ENCODE measurements at regions not wholly inside any gene's neighbourhood (a gene's known extent, or its start where the extent isn't known, plus 50 kb on each side); places are given as distances from the start of the nearest gene placed in this dataset.

DNA sequence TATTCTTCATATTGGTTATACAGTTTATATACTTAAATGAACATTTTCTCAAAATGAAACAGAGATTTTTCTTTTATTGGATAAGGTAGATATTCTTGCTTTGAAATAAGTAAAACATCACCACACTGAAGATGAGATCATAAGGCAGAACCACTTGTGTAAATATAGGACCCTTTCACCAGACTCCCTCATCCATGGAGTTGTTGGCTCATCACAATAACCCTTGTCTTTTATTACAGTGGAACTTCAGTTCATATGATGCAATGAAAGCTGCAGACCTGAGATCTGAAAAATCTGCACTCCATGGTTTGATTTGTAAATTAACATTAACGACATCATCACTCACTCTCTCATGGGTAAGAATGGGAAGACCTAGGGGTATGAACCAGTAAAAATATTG, 51.9 kb upstream of the DBX2 start:
- no peak overlapping the region for H3K27ac Mint-ChIP-seq
- no peaks in the 10 kb centered on the region for H3K4me1 Mint-ChIP-seq
- H3K4me3 Mint-ChIP-seq: no peak overlapping the region
- DNase-seq: no peak
- no peaks in the 10 kb centered on the region for H3K36me3 Mint-ChIP-seq
- no peak for ATAC-seq
- H3K27me3 Mint-ChIP-seq: peaks cover 27% of the 10 kb centered on the region
- CTCF ChIA-PET: no interaction called here
- no peaks in the 10 kb centered on the region for H3K9me3 Mint-ChIP-seq (ENCODE audit: low read depth)

GRCh38 chr12:45105996-45106395, 55.1 kb upstream of the DBX2 start:
- H3K27ac Mint-ChIP-seq: no peak overlapping the region
- H3K9me3 Mint-ChIP-seq (ENCODE audit: low read depth): no peaks in the 10 kb centered on the region
- CTCF ChIA-PET: interaction anchor here (0.6 kb wide), 1 partner anchor 29 kb away, joined by 3 read pairs; no protein-coding TSS in a partner anchor
- H3K4me1 Mint-ChIP-seq: no peaks in the 10 kb centered on the region
- DNase-seq (no peak), ATAC-seq (no peak)
- H3K27me3 Mint-ChIP-seq: peaks cover 11% of the 10 kb centered on the region
- H3K4me3 Mint-ChIP-seq: no peak overlapping the region
- H3K36me3 Mint-ChIP-seq: no peaks in the 10 kb centered on the region

- Mint-ChIP-seq H3K27ac (no peak overlapping the region), H3K36me3 (no peaks in the 10 kb centered on the region), H3K9me3 (ENCODE audit: low read depth) (no peaks in the 10 kb centered on the region), H3K4me1 (no peaks in the 10 kb centered on the region), H3K27me3 (peaks cover 8% of the 10 kb centered on the region), H3K4me3 (no peak overlapping the region)
- ATAC-seq: no peak
- DNase-seq: no peak
- CTCF ChIA-PET: no interaction called here
These were observed 61.4 kb upstream of the DBX2 start for GRCh38 chr12:45112306-45112705.

GRCh38 chr12:45121224-45121623, 70.3 kb upstream of the DBX2 start:
- ATAC-seq: no peak
- H3K27me3 Mint-ChIP-seq: peaks cover 10% of the 10 kb centered on the region
- H3K4me3 Mint-ChIP-seq: no peak overlapping the region
- no peaks in the 10 kb centered on the region for H3K4me1 Mint-ChIP-seq
- H3K36me3 Mint-ChIP-seq: no peaks in the 10 kb centered on the region
- no peak for DNase-seq
- H3K27ac Mint-ChIP-seq: no peak overlapping the region
- CTCF ChIA-PET: no interaction called here
- H3K9me3 Mint-ChIP-seq (ENCODE audit: low read depth): no peaks in the 10 kb centered on the region

DNA sequence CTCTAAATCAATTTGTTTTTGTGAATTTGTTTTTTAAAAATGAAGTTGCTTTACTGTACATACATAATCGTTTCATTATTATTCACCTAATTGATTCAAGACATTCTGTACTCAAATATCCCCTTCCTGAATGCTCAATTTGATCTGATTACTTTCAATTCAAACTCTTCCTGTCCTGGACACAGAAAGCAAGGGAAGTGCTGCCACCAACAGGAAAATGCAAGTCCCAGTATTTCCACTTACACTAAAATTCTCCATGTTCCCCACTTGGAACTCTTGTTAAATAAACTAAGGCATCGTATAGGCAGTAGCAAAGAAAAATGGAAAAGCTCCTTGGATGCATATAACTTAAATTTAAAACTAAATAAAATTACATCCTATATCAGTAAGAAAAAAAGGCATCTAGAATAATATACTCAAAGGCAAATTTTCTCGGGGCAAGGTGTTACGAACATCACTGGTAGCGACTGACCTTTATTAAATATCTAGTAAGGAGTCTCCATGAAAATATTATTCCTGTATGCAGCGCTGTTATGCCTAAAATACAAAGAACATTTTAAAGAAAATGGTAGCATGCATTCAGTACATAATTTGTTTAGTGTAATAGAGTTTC, 72.0 kb upstream of the DBX2 start:
- Mint-ChIP-seq H3K4me1 (no peaks in the 10 kb centered on the region), H3K4me3 (no peak overlapping the region), H3K9me3 (ENCODE audit: low read depth) (no peaks in the 10 kb centered on the region), H3K27ac (no peak overlapping the region), H3K36me3 (no peaks in the 10 kb centered on the region), H3K27me3 (peaks cover 25% of the 10 kb centered on the region)
- CTCF ChIA-PET: interaction anchor here (0.5 to 1.0 kb wide), 2 partner anchors 73 to 173 kb away, joined by 3 read pairs; no protein-coding TSS in a partner anchor
- ATAC-seq (no peak), DNase-seq (no peak)

GRCh38 chr12:45124485-45125155, 73.7 kb upstream of the DBX2 start:
- DNase-seq (no peak), ATAC-seq (no peak)
- H3K27me3 Mint-ChIP-seq: peaks cover 24% of the 10 kb centered on the region
- no peaks in the 10 kb centered on the region for H3K9me3 Mint-ChIP-seq (ENCODE audit: low read depth)
- no peak overlapping the region for H3K27ac Mint-ChIP-seq
- H3K4me1 Mint-ChIP-seq: no peaks in the 10 kb centered on the region
- no peak overlapping the region for H3K4me3 Mint-ChIP-seq
- no peaks in the 10 kb centered on the region for H3K36me3 Mint-ChIP-seq
- CTCF ChIA-PET: no interaction called here

- Mint-ChIP-seq H3K27ac (no peak overlapping the region), H3K4me3 (no peak overlapping the region), H3K36me3 (no peaks in the 10 kb centered on the region), H3K4me1 (no peaks in the 10 kb centered on the region), H3K27me3 (peaks cover 26% of the 10 kb centered on the region), H3K9me3 (ENCODE audit: low read depth) (no peaks in the 10 kb centered on the region)
- DNase-seq: no peak
- CTCF ChIA-PET: interaction anchor here (1.0 kb wide), 1 partner anchor 177 kb away, joined by 3 read pairs; no protein-coding TSS in a partner anchor
- no peak for ATAC-seq
These were observed 75.1 kb upstream of the DBX2 start for GRCh38 chr12:45125997-45126396.

DNA sequence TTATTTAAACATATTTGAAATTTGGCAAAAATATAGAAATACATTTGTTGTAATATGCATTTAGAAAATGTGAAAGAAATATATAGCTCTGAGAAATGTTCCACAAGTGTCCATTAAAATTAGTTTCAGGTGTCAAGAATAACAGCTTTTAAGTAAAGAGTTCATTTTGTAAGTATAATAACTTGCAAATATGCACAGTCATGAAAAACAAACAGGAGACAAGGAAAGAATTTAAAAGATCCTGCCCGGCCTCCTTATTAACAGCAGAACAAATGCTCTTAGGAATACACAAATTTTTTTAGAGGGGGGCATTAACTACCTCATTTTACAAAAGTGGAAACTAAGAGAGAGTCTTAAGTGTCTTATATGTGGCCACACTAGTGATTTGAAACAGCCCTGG, 77.7 kb upstream of the DBX2 start:
- Mint-ChIP-seq H3K9me3 (ENCODE audit: low read depth) (no peaks in the 10 kb centered on the region), H3K4me3 (no peak overlapping the region), H3K27ac (no peak overlapping the region), H3K4me1 (no peaks in the 10 kb centered on the region), H3K36me3 (no peaks in the 10 kb centered on the region), H3K27me3 (peaks cover 36% of the 10 kb centered on the region)
- ATAC-seq: no peak
- no peak for DNase-seq
- CTCF ChIA-PET: no interaction called here

GRCh38 chr12:45130881-45131281, 80.0 kb upstream of the DBX2 start:
- H3K9me3 Mint-ChIP-seq (ENCODE audit: low read depth): no peaks in the 10 kb centered on the region
- no peak overlapping the region for H3K4me3 Mint-ChIP-seq
- H3K27ac Mint-ChIP-seq: no peak overlapping the region
- no peaks in the 10 kb centered on the region for H3K36me3 Mint-ChIP-seq
- DNase-seq (peak; percentile 64), ATAC-seq (peak; percentile 70)
- CTCF ChIA-PET: interaction anchor here (0.7 to 1.9 kb wide), 3 partner anchors 9 to 196 kb away, joined by 3 to 5 read pairs (median 3); no protein-coding TSS in a partner anchor
- no peaks in the 10 kb centered on the region for H3K4me1 Mint-ChIP-seq
- peaks cover 51% of the 10 kb centered on the region for H3K27me3 Mint-ChIP-seq

- ATAC-seq: no peak
- CTCF ChIA-PET: interaction anchor here (1.4 to 1.9 kb wide), 2 partner anchors 8 to 15 kb away, joined by 3 to 5 read pairs; no protein-coding TSS in a partner anchor
- DNase-seq: no peak
- H3K36me3 Mint-ChIP-seq: no peaks in the 10 kb centered on the region
- peaks cover 52% of the 10 kb centered on the region for H3K27me3 Mint-ChIP-seq
- H3K4me3 Mint-ChIP-seq: no peak overlapping the region
- H3K9me3 Mint-ChIP-seq (ENCODE audit: low read depth): no peaks in the 10 kb centered on the region
- no peaks in the 10 kb centered on the region for H3K4me1 Mint-ChIP-seq
- H3K27ac Mint-ChIP-seq: no peak overlapping the region
These were observed 80.6 kb upstream of the DBX2 start for GRCh38 chr12:45131506-45131905.

- H3K27me3 Mint-ChIP-seq: peaks cover 22% of the 10 kb centered on the region
- H3K9me3 Mint-ChIP-seq (ENCODE audit: low read depth): no peaks in the 10 kb centered on the region
- CTCF ChIA-PET: no interaction called here
These were observed 77.3 kb upstream of the ANO6 start for GRCh38 chr12:45138609-45139008.

GRCh38 chr12:45148006-45148405, 67.9 kb upstream of the ANO6 start:
- CTCF ChIA-PET: no interaction called here
- Mint-ChIP-seq H3K4me3 (no peak overlapping the region), H3K27ac (no peak overlapping the region), H3K27me3 (peaks cover 12% of the 10 kb centered on the region), H3K9me3 (ENCODE audit: low read depth) (peaks cover 9% of the 10 kb centered on the region), H3K4me1 (no peaks in the 10 kb centered on the region), H3K36me3 (peaks cover 1% of the 10 kb centered on the region)
- DNase-seq (no peak), ATAC-seq (no peak)

More at GRCh38 chr12:45138609-45139008, 77.3 kb upstream of the ANO6 start:
- Mint-ChIP-seq H3K4me1 (no peaks in the 10 kb centered on the region), H3K27ac (no peak overlapping the region), H3K36me3 (no peaks in the 10 kb centered on the region), H3K4me3 (no peak overlapping the region)
- DNase-seq (no peak), ATAC-seq (no peak)

GRCh38 chr12:45148619-45149018, 67.3 kb upstream of the ANO6 start:
- DNase-seq: no peak
- Mint-ChIP-seq H3K27me3 (peaks cover 12% of the 10 kb centered on the region), H3K4me3 (no peak overlapping the region), H3K4me1 (no peaks in the 10 kb centered on the region), H3K9me3 (ENCODE audit: low read depth) (peaks cover 9% of the 10 kb centered on the region), H3K36me3 (peaks cover 1% of the 10 kb centered on the region), H3K27ac (no peak overlapping the region)
- CTCF ChIA-PET: no interaction called here
- ATAC-seq: no peak

GRCh38 chr12:45165284-45165683, 50.6 kb upstream of the ANO6 start:
- Mint-ChIP-seq H3K36me3 (no peaks in the 10 kb centered on the region), H3K4me3 (no peak overlapping the region), H3K4me1 (no peaks in the 10 kb centered on the region), H3K27ac (no peak overlapping the region), H3K9me3 (ENCODE audit: low read depth) (no peaks in the 10 kb centered on the region), H3K27me3 (peaks cover 15% of the 10 kb centered on the region)
- no peak for DNase-seq
- CTCF ChIA-PET: interaction anchor here (1.1 kb wide), 1 partner anchor 379 kb away, joined by 3 read pairs; no protein-coding TSS in a partner anchor
- ATAC-seq: no peak

Data from activated CD8-positive, alpha-beta memory T cell treated with anti-CD3 and anti-CD28 coated beads, Interleukin-2, amount 10 ng/mL, durations not matched to agents 7 days and 5 days (primary cell).